ENCODE measurements at regions not wholly inside any gene's neighbourhood (a gene's known extent, or its start where the extent isn't known, plus 50 kb on each side); places are given as distances from the start of the nearest gene placed in this dataset.

- TF ChIP-seq CTCF (IDR thresholded peaks at IDR 0.05) = no peak
- TF ChIP-seq POLR2A (IDR thresholded peaks at IDR 0.05) = no peak
- no peak for TF ChIP-seq EP300 (IDR thresholded peaks at IDR 0.05)
- no peak for TF ChIP-seq POLR2AphosphoS5 (IDR thresholded peaks at IDR 0.05)
These were observed 100.8 kb upstream of the HGF start for GRCh38 chr7:81870608-81871007.

Data from gastroesophageal sphincter (tissue), 3 donors.